Fibroblast of mammary gland (primary cell): ENCODE measurements at regions not wholly inside any gene's neighbourhood (a gene's known extent, or its start where the extent isn't known, plus 50 kb on each side); places are given as distances from the start of the nearest gene placed in this dataset.

Experiments
- DNase-seq: peaks from one replicate; pipeline ENCODE4 v3.0.0-alpha.2; 2010; ENCODE audit warnings: low read depth
- H3K4me3 ChIP-seq: 2 replicates; pipeline ENCODE4 v1.5.1; 2011; ENCODE audit warnings: low read depth, mild to moderate bottlenecking, low read length, moderate library complexity; ENCODE audit not compliant: control insufficient read depth
- CTCF ChIP-seq: conservative IDR thresholded peaks from 2 replicates; pipeline ENCODE4 v1.5.1; 2011; ENCODE audit warnings: low read depth, low read length, inconsistent platforms; ENCODE audit not compliant: control insufficient read depth, insufficient read depth

- peak; percentile 98 for DNase-seq
- H3K4me3 ChIP-seq, result peak overlapping the region; percentile 18
- no peak for TF ChIP-seq CTCF
Measured at GRCh38 chr4:128386761-128387599, 99.4 kb upstream of the PGRMC2 start.

GRCh38 chr4:128385683-128386304 is 98.2 kb upstream of the PGRMC2 start:
- H3K4me3 ChIP-seq, result no peak overlapping the region
- peak; percentile 75 for DNase-seq
- TF ChIP-seq CTCF, result peak; percentile 46

- H3K4me3 ChIP-seq, result no peak overlapping the region
- no peak for TF ChIP-seq CTCF
- DNase-seq, result no peak
Measured at GRCh38 chr4:128384765-128385598, 97.4 kb upstream of the PGRMC2 start.

GRCh38 chr4:128384091-128384520 is 96.5 kb upstream of the PGRMC2 start:
- no peak overlapping the region for H3K4me3 ChIP-seq
- TF ChIP-seq CTCF, result no peak
- no peak for DNase-seq

- DNase-seq, result no peak
- no peak for TF ChIP-seq CTCF
- H3K4me3 ChIP-seq, result no peak overlapping the region
Measured at GRCh38 chr4:128381748-128382559, 94.3 kb upstream of the PGRMC2 start.

GRCh38 chr4:128380306-128380705 is 92.7 kb upstream of the PGRMC2 start:
- DNase-seq, result no peak
- no peak overlapping the region for H3K4me3 ChIP-seq
- no peak for TF ChIP-seq CTCF
